ENCODE measurements at regions not wholly inside any gene's neighbourhood (a gene's known extent, or its start where the extent isn't known, plus 50 kb on each side); places are given as distances from the start of the nearest gene placed in this dataset.

GRCh38 chr20:41800040-41800439, 181.9 kb upstream of the CHD6 start:
- CTCF ChIA-PET, result no interaction called here

GRCh38 chr20:41798930-41799502, 180.8 kb upstream of the CHD6 start:
- DNase-seq (ENCODE audit: low spot score), result no peak
- Histone ChIP-seq H3K36me3 (ENCODE audit: insufficient read depth, low read length, poor library complexity, severe bottlenecking) (no peaks in the 10 kb centered on the region), H3K4me3 (ENCODE audit: low read depth, low read length, poor library complexity, severe bottlenecking) (no peak overlapping the region), H3K9me3 (ENCODE audit: low read depth, low read length, poor library complexity, severe bottlenecking) (no peaks in the 10 kb centered on the region), H3K4me1 (ENCODE audit: insufficient read depth, low read length, poor library complexity, severe bottlenecking) (no peaks in the 10 kb centered on the region), H3K27ac (ENCODE audit: low read depth, low read length, poor library complexity, severe bottlenecking) (no peak overlapping the region), H3K27me3 (replicated peaks; ENCODE audit: insufficient read depth, low read depth, low read length, poor library complexity) (no peaks in the 10 kb centered on the region)
- ChIA-PET CTCF (no interaction called here), POLR2A (ENCODE audit: low non-redundant PET) (no interaction called here)
- BruUV-seq (replicated peaks), result no TSS peak
- intact Hi-C loops (cut with micrococcal nuclease; ENCODE audit: unreplicated experiment), result no loop called here
- no peak for TF ChIP-seq EZH2 (IDR thresholded peaks at IDR 0.05; ENCODE audit: borderline replicate concordance, low read depth, low read length, poor library complexity, severe bottlenecking)
- TF ChIP-seq, protein P1, sequence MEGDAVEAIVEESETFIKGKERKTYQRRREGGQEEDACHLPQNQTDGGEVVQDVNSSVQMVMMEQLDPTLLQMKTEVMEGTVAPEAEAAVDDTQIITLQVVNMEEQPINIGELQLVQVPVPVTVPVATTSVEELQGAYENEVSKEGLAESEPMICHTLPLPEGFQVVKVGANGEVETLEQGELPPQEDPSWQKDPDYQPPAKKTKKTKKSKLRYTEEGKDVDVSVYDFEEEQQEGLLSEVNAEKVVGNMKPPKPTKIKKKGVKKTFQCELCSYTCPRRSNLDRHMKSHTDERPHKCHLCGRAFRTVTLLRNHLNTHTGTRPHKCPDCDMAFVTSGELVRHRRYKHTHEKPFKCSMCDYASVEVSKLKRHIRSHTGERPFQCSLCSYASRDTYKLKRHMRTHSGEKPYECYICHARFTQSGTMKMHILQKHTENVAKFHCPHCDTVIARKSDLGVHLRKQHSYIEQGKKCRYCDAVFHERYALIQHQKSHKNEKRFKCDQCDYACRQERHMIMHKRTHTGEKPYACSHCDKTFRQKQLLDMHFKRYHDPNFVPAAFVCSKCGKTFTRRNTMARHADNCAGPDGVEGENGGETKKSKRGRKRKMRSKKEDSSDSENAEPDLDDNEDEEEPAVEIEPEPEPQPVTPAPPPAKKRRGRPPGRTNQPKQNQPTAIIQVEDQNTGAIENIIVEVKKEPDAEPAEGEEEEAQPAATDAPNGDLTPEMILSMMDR (conservative IDR thresholded peaks at IDR 0.05; ENCODE audit: low read depth, low read length), result no peak

More at GRCh38 chr20:41800040-41800439, 181.9 kb upstream of the CHD6 start:
- no peak overlapping the region for H3K27ac ChIP-seq (ENCODE audit: low read depth, low read length, poor library complexity, severe bottlenecking)
- no peaks in the 10 kb centered on the region for H3K27me3 ChIP-seq (replicated peaks; ENCODE audit: insufficient read depth, low read depth, low read length, poor library complexity)
- no peaks in the 10 kb centered on the region for H3K4me1 ChIP-seq (ENCODE audit: insufficient read depth, low read length, poor library complexity, severe bottlenecking)
- POLR2A ChIA-PET (ENCODE audit: low non-redundant PET), result no interaction called here
- BruUV-seq (replicated peaks), result no TSS peak
- TF ChIP-seq, protein P1 (conservative IDR thresholded peaks at IDR 0.05; ENCODE audit: low read depth, low read length), result no peak
- no peak for TF ChIP-seq EZH2 (IDR thresholded peaks at IDR 0.05; ENCODE audit: borderline replicate concordance, low read depth, low read length, poor library complexity, severe bottlenecking)
- H3K9me3 ChIP-seq (ENCODE audit: low read depth, low read length, poor library complexity, severe bottlenecking), result no peaks in the 10 kb centered on the region
- DNase-seq (ENCODE audit: low spot score), result no peak
- no peak overlapping the region for H3K4me3 ChIP-seq (ENCODE audit: low read depth, low read length, poor library complexity, severe bottlenecking)
- intact Hi-C loops (cut with micrococcal nuclease; ENCODE audit: unreplicated experiment), result no loop called here
- no peaks in the 10 kb centered on the region for H3K36me3 ChIP-seq (ENCODE audit: insufficient read depth, low read length, poor library complexity, severe bottlenecking)

GRCh38 chr20:41786158-41786557, 168.0 kb upstream of the CHD6 start:
- CTCF ChIA-PET, result no interaction called here
- H3K27ac ChIP-seq (ENCODE audit: low read depth, low read length, poor library complexity, severe bottlenecking), result no peak overlapping the region
- no TSS peak for BruUV-seq (replicated peaks)
- no peaks in the 10 kb centered on the region for H3K36me3 ChIP-seq (ENCODE audit: insufficient read depth, low read length, poor library complexity, severe bottlenecking)
- intact Hi-C loops (cut with micrococcal nuclease; ENCODE audit: unreplicated experiment), result no loop called here
- POLR2A ChIA-PET (ENCODE audit: low non-redundant PET), result no interaction called here
- TF ChIP-seq, protein P1 (conservative IDR thresholded peaks at IDR 0.05; ENCODE audit: low read depth, low read length), result no peak
- H3K27me3 ChIP-seq (replicated peaks; ENCODE audit: insufficient read depth, low read depth, low read length, poor library complexity), result peaks cover 8% of the 10 kb centered on the region
- H3K4me1 ChIP-seq (ENCODE audit: insufficient read depth, low read length, poor library complexity, severe bottlenecking), result no peaks in the 10 kb centered on the region
- no peak for DNase-seq (ENCODE audit: low spot score)
- H3K9me3 ChIP-seq (ENCODE audit: low read depth, low read length, poor library complexity, severe bottlenecking), result no peaks in the 10 kb centered on the region
- no peak overlapping the region for H3K4me3 ChIP-seq (ENCODE audit: low read depth, low read length, poor library complexity, severe bottlenecking)
